Upper lobe of left lung (tissue), 4 donors: ENCODE measurements at regions not wholly inside any gene's neighbourhood (a gene's known extent, or its start where the extent isn't known, plus 50 kb on each side); places are given as distances from the start of the nearest gene placed in this dataset.

Experiments
- EP300 ChIP-seq, 4 donors: sonication (generic); formaldehyde crosslinking; IDR thresholded peaks; one replicate each; pipeline ENCODE4 v1.5.1; 2017; ENCODE audit warnings: antibody characterized with exemption in 4 of 4, control low read depth in 2 of 4
- POLR2AphosphoS5 ChIP-seq, 2 donors: sonication (generic); formaldehyde crosslinking; IDR thresholded peaks; one replicate each; pipeline ENCODE4 v1.5.1; 2017; ENCODE audit warnings: antibody characterized with exemption in 2 of 2

DNA sequence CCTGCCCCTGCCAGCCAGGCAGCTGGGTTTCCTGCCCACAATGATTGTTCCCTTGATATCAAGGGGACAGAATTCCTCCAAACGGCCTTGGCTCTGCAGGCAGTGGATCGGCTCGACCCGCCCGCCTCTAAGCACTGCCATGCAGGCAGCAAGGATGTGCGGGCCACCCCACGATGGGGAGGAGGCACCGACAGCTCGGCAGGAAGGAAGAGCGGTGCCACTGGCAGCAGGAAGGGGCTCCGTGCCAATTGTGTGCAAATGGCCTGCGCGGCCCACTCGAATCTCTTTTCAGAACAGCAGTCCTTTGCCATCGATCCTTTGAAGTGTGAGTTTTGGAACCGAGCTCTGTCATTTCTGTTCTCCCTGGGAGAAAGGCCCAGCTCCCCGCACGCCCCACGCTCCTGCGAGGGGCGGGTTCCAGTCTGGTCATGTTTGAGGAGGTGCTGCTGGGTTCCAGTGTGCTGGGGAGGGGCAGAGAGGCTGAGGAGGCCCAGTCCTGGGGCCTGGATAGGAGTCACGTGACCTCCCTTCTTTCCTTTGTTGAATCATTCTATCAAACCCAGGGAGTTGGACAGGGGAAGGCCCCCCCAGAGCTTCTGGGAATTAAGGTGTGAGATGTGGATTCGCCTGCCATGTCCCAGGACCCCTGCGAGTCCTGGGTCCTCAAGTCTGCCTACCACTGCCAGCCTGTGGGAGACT lies 406.0 kb downstream of the CTTN start:
- TF ChIP-seq EP300 (IDR thresholded peaks at IDR 0.05) = no peak
- TF ChIP-seq POLR2AphosphoS5 (IDR thresholded peaks at IDR 0.05) = no peak
